H9 (cell line): ENCODE measurements at regions not wholly inside any gene's neighbourhood (a gene's known extent, or its start where the extent isn't known, plus 50 kb on each side); places are given as distances from the start of the nearest gene placed in this dataset.
"Not testable (repeated sequence)": the region's sequence is repeated elsewhere in the genome, so short reads cannot be mapped to it uniquely, and the experiment has no call there.

Source experiments
- DNase-seq: peaks from one replicate; pipeline ENCODE4 v3.0.0-alpha.2; 2017
- H2AFZ ChIP-seq: one replicate; pipeline ENCODE4 v1.6.1; 2013; ENCODE audit warnings: mild to moderate bottlenecking, low read length, control low read depth, moderate library complexity
- H2AK5ac ChIP-seq: 2 replicates; pipeline ENCODE4 v1.6.1; 2013; ENCODE audit warnings: low read length, control low read depth, mixed read lengths; ENCODE audit not compliant: insufficient read length
- H2BK120ac ChIP-seq: one replicate; pipeline ENCODE4 v1.6.1; 2013; ENCODE audit warnings: low read depth, mild to moderate bottlenecking, low read length, control low read depth, inconsistent platforms; ENCODE audit not compliant: poor library complexity, severe bottlenecking
- H2BK12ac ChIP-seq: 2 replicates; pipeline ENCODE4 v1.6.1; 2013; ENCODE audit warnings: low read length, control low read depth, mixed read lengths, low read depth; ENCODE audit not compliant: insufficient read length
- H2BK15ac ChIP-seq: 2 replicates; pipeline ENCODE4 v1.6.1; 2013; ENCODE audit warnings: low read depth, low read length, control low read depth
- H2BK20ac ChIP-seq: one replicate; pipeline ENCODE4 v1.6.1; 2013; ENCODE audit warnings: low read depth, mild to moderate bottlenecking, low read length, control low read depth, inconsistent platforms; ENCODE audit not compliant: poor library complexity, severe bottlenecking
- H2BK5ac ChIP-seq: 2 replicates; pipeline ENCODE4 v1.6.1; 2013; ENCODE audit warnings: low read length, control low read depth, mixed read lengths; ENCODE audit not compliant: insufficient read length
- H3K14ac ChIP-seq: 2 replicates; pipeline ENCODE4 v1.6.1; 2013; ENCODE audit warnings: low read length, control low read depth; ENCODE audit not compliant: insufficient read depth
- H3K18ac ChIP-seq: 2 replicates; pipeline ENCODE4 v1.6.1; 2013; ENCODE audit warnings: low read depth, mild to moderate bottlenecking, mixed read lengths, low read length, control low read depth; ENCODE audit not compliant: insufficient read length
- H3K23ac ChIP-seq: 2 replicates; pipeline ENCODE4 v1.6.1; 2013; ENCODE audit warnings: low read length, control low read depth, mixed read lengths, low read depth; ENCODE audit not compliant: insufficient read length
- H3K23me2 ChIP-seq: 2 replicates; pipeline ENCODE4 v1.6.1; 2013; ENCODE audit warnings: low read depth, mild to moderate bottlenecking, mixed read lengths, low read length, control low read depth; ENCODE audit not compliant: insufficient read length, poor library complexity, severe bottlenecking
- H3K27ac ChIP-seq: 2 replicates; pipeline ENCODE4 v1.5.1; 2013; ENCODE audit warnings: low read length, control low read depth, mixed read lengths, low read depth; ENCODE audit not compliant: insufficient read length
- H3K27me3 ChIP-seq: 2 replicates; pipeline ENCODE4 v1.6.1; 2013; ENCODE audit warnings: low read length, control low read depth, inconsistent platforms; ENCODE audit not compliant: insufficient read depth
- H3K4ac ChIP-seq: 2 replicates; pipeline ENCODE4 v1.6.1; 2013; ENCODE audit warnings: low read depth, mild to moderate bottlenecking, control low read depth, inconsistent platforms, low read length, moderate library complexity
- H3K4me1 ChIP-seq: 2 replicates; pipeline ENCODE4 v1.6.1; 2013; ENCODE audit warnings: low read length, control low read depth, inconsistent platforms; ENCODE audit not compliant: insufficient read depth
- H3K4me2 ChIP-seq: 2 replicates; pipeline ENCODE4 v1.6.1; 2013; ENCODE audit warnings: low read length, control low read depth, mixed read lengths; ENCODE audit not compliant: insufficient read length, insufficient read depth
- H3K56ac ChIP-seq: 2 replicates; pipeline ENCODE4 v1.6.1; 2013; ENCODE audit warnings: low read depth, mild to moderate bottlenecking, mixed read lengths, low read length, control low read depth; ENCODE audit not compliant: insufficient read length
- H3K79me1 ChIP-seq: 2 replicates; pipeline ENCODE4 v1.6.1; 2013; ENCODE audit warnings: low read depth, mild to moderate bottlenecking, moderate library complexity, low read length, control low read depth, inconsistent platforms; ENCODE audit not compliant: insufficient read depth, poor library complexity, severe bottlenecking
- H3K79me2 ChIP-seq: 2 replicates; pipeline ENCODE4 v1.6.1; 2013; ENCODE audit warnings: low read length, control low read depth, inconsistent platforms; ENCODE audit not compliant: insufficient read depth
- H3K9ac ChIP-seq: 2 replicates; pipeline ENCODE4 v1.6.1; 2013; ENCODE audit warnings: low read length, control low read depth, mixed read lengths; ENCODE audit not compliant: insufficient read length; ENCODE audit errors: extremely low read depth
- H3K9me3 ChIP-seq: one replicate; pipeline ENCODE4 v1.6.1; 2013; ENCODE audit warnings: low read depth, low read length, inconsistent platforms; ENCODE audit not compliant: control insufficient read depth
- H3T11ph ChIP-seq: one replicate; pipeline ENCODE4 v1.6.1; 2013; ENCODE audit warnings: mild to moderate bottlenecking, low read length, control low read depth, inconsistent platforms
- H4K20me1 ChIP-seq: one replicate; pipeline ENCODE4 v1.6.1; 2013; ENCODE audit not compliant: control insufficient read depth, insufficient read length, insufficient read depth
- H4K5ac ChIP-seq: 2 replicates; pipeline ENCODE4 v1.6.1; 2013; ENCODE audit warnings: low read depth, mild to moderate bottlenecking, mixed read lengths, low read length, control low read depth; ENCODE audit not compliant: insufficient read length
- H4K8ac ChIP-seq: replicated peaks from 2 replicates; pipeline ENCODE4 v1.6.1; 2013; ENCODE audit warnings: low read length, control low read depth, mixed read lengths, low read depth; ENCODE audit not compliant: insufficient read length
- H4K91ac ChIP-seq: 2 replicates; pipeline ENCODE4 v1.6.1; 2013; ENCODE audit warnings: low read depth, mild to moderate bottlenecking, moderate library complexity, mixed read lengths, low read length, control low read depth; ENCODE audit not compliant: insufficient read length
- H3K27ac Mint-ChIP-seq, 3 experiments: 2 replicates in 2 of 3; 3 replicates in 1 of 3; pipeline ENCODE4 v1.8.0; 2020 to 2021; ENCODE audit warnings: mixed read lengths in 3 of 3, mild to moderate bottlenecking in 1 of 3, moderate library complexity in 1 of 3
- H3K27me3 Mint-ChIP-seq: 2 replicates; pipeline ENCODE4 v1.8.0; 2021; ENCODE audit warnings: low read depth, mild to moderate bottlenecking, moderate library complexity, mixed read lengths
- H3K36me3 Mint-ChIP-seq, 3 experiments: 2 replicates in 2 of 3; 3 replicates in 1 of 3; pipeline ENCODE4 v1.8.0; 2020 to 2021; ENCODE audit warnings: low read depth in 3 of 3, mixed read lengths in 3 of 3; ENCODE audit not compliant: insufficient read depth in 1 of 3
- H3K4me1 Mint-ChIP-seq, 2 experiments: 2 replicates each; pipeline ENCODE4 v1.8.0; 2020; ENCODE audit warnings: mixed read lengths in 2 of 2
- H3K4me3 Mint-ChIP-seq, 2 experiments: 2 replicates in 1 of 2; 3 replicates in 1 of 2; pipeline ENCODE4 v1.8.0; 2020 to 2021; ENCODE audit warnings: mild to moderate bottlenecking in 2 of 2, mixed read lengths in 2 of 2, moderate library complexity in 1 of 2
- H3K9me3 Mint-ChIP-seq, 2 experiments: 2 replicates in 1 of 2; 3 replicates in 1 of 2; pipeline ENCODE4 v1.8.0; 2020; ENCODE audit warnings: mild to moderate bottlenecking in 2 of 2, mixed read lengths in 2 of 2, moderate library complexity in 1 of 2
- CTCF ChIP-seq: fragments of 200-600 bp; sonication (generic); conservative IDR thresholded peaks from 3 replicates; pipeline ENCODE4 v1.8.0; 2021; ENCODE audit warnings: antibody characterized with exemption, mild to moderate bottlenecking
- WGBS: extraction: QIAGEN DNeasy Blood & Tissue Kit; methylation state at CpG from one replicate; pipeline ENCODE4 v1.1.7; 2013; ENCODE audit warnings: missing lambda C conversion rate, low lambda C conversion rate, mixed read lengths; ENCODE audit not compliant: insufficient read length; ENCODE audit errors: extremely low coverage; 5-methylcytosine and 5-hydroxymethylcytosine counted together

- H2BK5ac ChIP-seq, result no peak overlapping the region
- Mint-ChIP-seq H3K4me1 (peaks cover 28 to 39% of the 10 kb centered on the region in 2 experiments), H3K36me3 (peaks cover 0 to 26% (median 24%) of the 10 kb centered on the region in 3 experiments; a peak in 5 of 7 replicates), H3K9me3 (peaks cover 0 to 6% of the 10 kb centered on the region in 2 experiments; a peak in 3 of 5 replicates), H3K4me3 (peak overlapping the region; percentile 86 to 87), H3K27me3 (no peaks in the 10 kb centered on the region), H3K27ac (peak overlapping the region in 2 of 3 experiments; percentile 96 to 98; a peak in 6 of 7 replicates)
- no peaks in the 10 kb centered on the region for H3K9me3 ChIP-seq
- H4K8ac ChIP-seq, result no peak overlapping the region
- H3K4me2 ChIP-seq, result no peak overlapping the region
- H2BK20ac ChIP-seq, result no peak overlapping the region
- H3K23me2 ChIP-seq, result no peaks in the 10 kb centered on the region
- peak overlapping the region; percentile 47 for H2BK12ac ChIP-seq
- no peaks in the 10 kb centered on the region for H3K27me3 ChIP-seq
- H3K27ac ChIP-seq, result peak overlapping the region; percentile 52
- no peak overlapping the region for H3T11ph ChIP-seq
- H2BK15ac ChIP-seq, result no peak overlapping the region
- no peak overlapping the region for H3K56ac ChIP-seq
- no peak overlapping the region for H2BK120ac ChIP-seq
- TF ChIP-seq CTCF, result no peak
- H3K4ac ChIP-seq, result no peak overlapping the region; the same call in 1 of the 2 replicates
- peak overlapping the region; percentile 6; the same call in 1 of the 2 replicates for H3K14ac ChIP-seq
- no peaks in the 10 kb centered on the region for H3K79me1 ChIP-seq
- peaks cover 2% of the 10 kb centered on the region; the same call in 1 of the 2 replicates for H3K79me2 ChIP-seq
- peaks cover 9% of the 10 kb centered on the region; the same call in 1 of the 2 replicates for H3K4me1 ChIP-seq
- no peaks in the 10 kb centered on the region for H4K20me1 ChIP-seq
- H3K18ac ChIP-seq, result peak overlapping the region; percentile 45
- no CpG with 5 or more reads among the region's 9 CpGs for WGBS
- DNase-seq, result peak; percentile 64
- no peak overlapping the region for H2AK5ac ChIP-seq
- no peak overlapping the region for H2AFZ ChIP-seq
- no peak overlapping the region for H4K5ac ChIP-seq
- no peak overlapping the region for H4K91ac ChIP-seq
- no peak overlapping the region for H3K9ac ChIP-seq
- H3K23ac ChIP-seq, result no peak overlapping the region
Observed at GRCh38 chr16:65235339-65236177, 113.7 kb upstream of the CDH11 start.

- H3K4me3 Mint-ChIP-seq, result peak overlapping the region; percentile 86 to 87
- not testable (repeated sequence) for H2BK120ac ChIP-seq, H3K14ac ChIP-seq, H2BK20ac ChIP-seq, H3K4me2 ChIP-seq, H3K79me2 ChIP-seq, H3K27me3 Mint-ChIP-seq, H2BK15ac ChIP-seq, H3K79me1 ChIP-seq, H3K23me2 ChIP-seq, H3K4ac ChIP-seq, H2AK5ac ChIP-seq, H3T11ph ChIP-seq, H2AFZ ChIP-seq, H3K9me3 ChIP-seq, H3K9me3 Mint-ChIP-seq, H2BK12ac ChIP-seq, H4K91ac ChIP-seq, H4K20me1 ChIP-seq, H3K56ac ChIP-seq, H3K23ac ChIP-seq, H4K5ac ChIP-seq, H4K8ac ChIP-seq, H3K27me3 ChIP-seq, H3K4me1 ChIP-seq, H2BK5ac ChIP-seq, H3K18ac ChIP-seq
- peak; percentile 68 for DNase-seq
- Histone ChIP-seq H3K27ac (peak overlapping the region; percentile 52), H3K9ac (peak overlapping the region; percentile 80)
- H3K27ac Mint-ChIP-seq, result peak overlapping the region; percentile 61 to 98 (median 96); a peak in 6 of 7 replicates
- peaks cover 0 to 32% (median 28%) of the 10 kb centered on the region in 3 experiments; a peak in 5 of 7 replicates for H3K36me3 Mint-ChIP-seq
- WGBS, result no CpG with 5 or more reads among the region's 16 CpGs
- H3K4me1 Mint-ChIP-seq, result peaks cover 33 to 38% of the 10 kb centered on the region in 2 experiments
Observed at GRCh38 chr16:65234721-65235320, 113.0 kb upstream of the CDH11 start.
